A549 (cell line): ENCODE measurements at regions not wholly inside any gene's neighbourhood (a gene's known extent, or its start where the extent isn't known, plus 50 kb on each side); places are given as distances from the start of the nearest gene placed in this dataset.
A peak's percentile ranks its signal among the peaks of the same experiment; 100 is the strongest.

ENCODE experiments used
- ATAC-seq, 2 experiments: fragments of 200-7000 bp in 1 of 2; fragments of >200 bp in 1 of 2; cut with Nextera tagmentation in 1 of 2; cut with Tn5 transposase in 1 of 2; 3 replicates each; pipeline versions ENCODE4 v1.8.0 to v1.9.1; 2018 to 2020; ENCODE audit warnings: mild to moderate bottlenecking in 1 of 2, moderate library complexity in 1 of 2
- CTCF ChIA-PET: fragments of 300-600 bp; sonication (Branson Sonifier 250); formaldehyde crosslinking; extraction: SDS; loops from one replicate; lab custom pipeline; 2021; ENCODE audit warnings: antibody characterized with exemption, inconsistent platforms; lab: Yijun Ruan, JAX
- POLR2A ChIA-PET: fragments of 350-600 bp; formaldehyde crosslinking; extraction: SDS; loops from one replicate; lab custom pipeline; 2021; ENCODE audit warnings: antibody characterized with exemption, inconsistent platforms; lab: Yijun Ruan, JAX
- DNase-seq, 2 experiments: peaks; one replicate each; pipeline versions ENCODE4 v3.0.0 to v3.0.0-alpha.2; 2011 to 2016; ENCODE audit warnings: low read depth in 1 of 2, low spot score in 1 of 2
- FAIRE-seq: peaks from 2 replicates; lab custom pipeline; 2011; peaks lifted over from hg19 to GRCh38; lab: Jason Lieb, UNC
- H3K27ac ChIP-seq, 2 experiments: fragments of >200 bp; sonication (Bioruptor Twin); formaldehyde crosslinking; 3 replicates each; pipeline ENCODE4 v1.5.1; 2016 to 2017
- H3K4me1 ChIP-seq: fragments of >200 bp; sonication (Bioruptor Twin); formaldehyde crosslinking; 3 replicates; pipeline ENCODE4 v1.6.1; 2016
- H3K4me2 ChIP-seq: fragments of >200 bp; sonication (Bioruptor Twin); formaldehyde crosslinking; 3 replicates; pipeline ENCODE4 v1.6.1; 2016
- H3K4me3 ChIP-seq: fragments of >200 bp; sonication (Bioruptor Twin); formaldehyde crosslinking; 3 replicates; pipeline ENCODE4 v1.5.1; 2016
- H3K9me3 ChIP-seq: fragments of >200 bp; sonication (Bioruptor Twin); formaldehyde crosslinking; 3 replicates; pipeline ENCODE4 v1.6.1; 2016
- CEBPB ChIP-seq, 2 experiments: fragments of >200 bp in 1 of 2; sonication (Bioruptor Twin) in 1 of 2; formaldehyde crosslinking in 1 of 2; IDR thresholded peaks; 2 replicates each; pipeline ENCODE4 v1.6.1; 2012 to 2016
- GATA3 ChIP-seq: IDR thresholded peaks from 2 replicates; pipeline ENCODE4 v1.6.1; 2012; ENCODE audit warnings: borderline replicate concordance
- HOXB13 ChIP-seq: fragments of 250-450 bp; sonication (Bioruptor Pico); IDR thresholded peaks from 2 replicates; pipeline ENCODE4 v1.5.0; 2020; ENCODE audit warnings: low read depth, mild to moderate bottlenecking, moderate library complexity
- KDM5A ChIP-seq: fragments of 200-600 bp; sonication (generic); IDR thresholded peaks from 2 replicates; pipeline ENCODE4 v1.6.1; 2016; ENCODE audit warnings: antibody characterized with exemption, mild to moderate bottlenecking
- MAFK ChIP-seq: fragments of 450-650 bp; IDR thresholded peaks from 2 replicates; pipeline ENCODE4 v1.6.1; 2014; ENCODE audit not compliant: partially characterized antibody
- SREBF2 ChIP-seq: fragments of 450-650 bp; IDR thresholded peaks from 2 replicates; pipeline ENCODE4 v1.6.1; 2014; ENCODE audit warnings: mild to moderate bottlenecking, moderate library complexity
- WGBS: methylation state at CpG from one replicate; pipeline ENCODE4 v1.1.6; 2017; ENCODE audit errors: missing lambda C conversion rate; 5-methylcytosine and 5-hydroxymethylcytosine counted together
- TF ChIP-seq, protein P1 (sequence below): IDR thresholded peaks from 2 replicates; pipeline ENCODE4 v1.6.1; 2012
- TF ChIP-seq, protein P2 (sequence below): IDR thresholded peaks from 2 replicates; pipeline ENCODE4 v1.6.1; 2012

DNA sequence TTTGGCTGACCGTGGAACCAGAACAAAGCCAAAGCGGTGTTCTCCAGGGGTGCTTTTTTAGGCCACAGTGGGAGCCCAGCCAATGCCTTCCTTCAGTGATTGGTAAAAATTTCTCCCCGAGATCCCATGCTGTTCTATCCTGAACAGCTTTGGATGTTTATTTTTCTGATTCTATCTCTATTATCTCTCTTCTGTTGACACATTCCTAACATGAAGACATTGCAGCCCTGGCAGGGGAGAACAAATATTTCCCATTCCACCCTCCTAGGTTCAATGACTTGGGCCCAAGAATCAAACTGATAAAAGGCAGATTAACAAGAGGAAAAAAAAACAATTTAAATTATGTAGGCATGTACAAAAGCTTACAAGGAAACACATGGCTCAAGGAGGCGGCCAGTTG lies 162.7 kb downstream of the PFKFB3 start:
- peak in 1 of 2 experiments; percentile 78; a peak in 3 of 6 replicates for ATAC-seq
- Histone ChIP-seq H3K4me1 (peaks cover 15% of the 10 kb centered on the region), H3K4me2 (peak overlapping the region; percentile 10; the same call in 2 of the 3 replicates), H3K27ac (peak overlapping the region; percentile 47 to 64), H3K9me3 (peaks cover 17% of the 10 kb centered on the region), H3K4me3 (no peak overlapping the region)
- POLR2A ChIA-PET, result interaction anchor here (1.0 kb wide), 1 partner anchor 163 kb away, joined by 3 read pairs; the partner anchor contains the start of gene PFKFB3
- TF ChIP-seq MAFK (no peak), GATA3 (peak; percentile 97), SREBF2 (no peak), HOXB13 (CRISPR knock-in tag) (no peak), CEBPB (IDR thresholded peaks at IDR 0.05) (peak in 1 of 2 experiments; percentile 47; a peak in 1 of 4 replicates), KDM5A (no peak)
- TF ChIP-seq, protein P1, sequence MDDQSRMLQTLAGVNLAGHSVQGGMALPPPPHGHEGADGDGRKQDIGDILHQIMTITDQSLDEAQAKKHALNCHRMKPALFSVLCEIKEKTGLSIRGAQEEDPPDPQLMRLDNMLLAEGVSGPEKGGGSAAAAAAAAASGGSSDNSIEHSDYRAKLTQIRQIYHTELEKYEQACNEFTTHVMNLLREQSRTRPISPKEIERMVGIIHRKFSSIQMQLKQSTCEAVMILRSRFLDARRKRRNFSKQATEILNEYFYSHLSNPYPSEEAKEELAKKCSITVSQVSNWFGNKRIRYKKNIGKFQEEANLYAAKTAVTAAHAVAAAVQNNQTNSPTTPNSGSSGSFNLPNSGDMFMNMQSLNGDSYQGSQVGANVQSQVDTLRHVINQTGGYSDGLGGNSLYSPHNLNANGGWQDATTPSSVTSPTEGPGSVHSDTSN, result no peak
- TF ChIP-seq, protein P2, sequence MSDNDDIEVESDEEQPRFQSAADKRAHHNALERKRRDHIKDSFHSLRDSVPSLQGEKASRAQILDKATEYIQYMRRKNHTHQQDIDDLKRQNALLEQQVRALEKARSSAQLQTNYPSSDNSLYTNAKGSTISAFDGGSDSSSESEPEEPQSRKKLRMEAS, result peak; percentile 64
- TF ChIP-seq, all 56 proteins: peak for 3
- FAIRE-seq (no peak), DNase-seq (peak in 1 of 2 experiments; percentile 50)
- CTCF ChIA-PET, result interaction anchor here (1.2 to 1.9 kb wide), 4 partner anchors 11 to 163 kb away, joined by 4 to 7 read pairs (median 4); partner anchors contain the start of gene PFKFB3
- 38% methylated on average over 4 of the region's 4 CpGs for WGBS
